Erythroblast (primary cell): ENCODE measurements at regions not wholly inside any gene's neighbourhood (a gene's known extent, or its start where the extent isn't known, plus 50 kb on each side); places are given as distances from the start of the nearest gene placed in this dataset.

Experiments used
- GATA1 ChIP-seq: IDR thresholded peaks from 2 replicates; pipeline ENCODE4 v1.6.1; 2011; ENCODE audit warnings: low read depth, mild to moderate bottlenecking, control low read depth, low read length, moderate library complexity
- POLR2A ChIP-seq: IDR thresholded peaks from 2 replicates; pipeline ENCODE4 v1.6.1; 2011; ENCODE audit warnings: mild to moderate bottlenecking, low read length

GRCh38 chr10:4515721-4516120, 310.3 kb upstream of the AKR1E2 start:
- TF ChIP-seq POLR2A (no peak), GATA1 (no peak)
